ENCODE measurements at regions not wholly inside any gene's neighbourhood (a gene's known extent, or its start where the extent isn't known, plus 50 kb on each side); places are given as distances from the start of the nearest gene placed in this dataset.

DNA sequence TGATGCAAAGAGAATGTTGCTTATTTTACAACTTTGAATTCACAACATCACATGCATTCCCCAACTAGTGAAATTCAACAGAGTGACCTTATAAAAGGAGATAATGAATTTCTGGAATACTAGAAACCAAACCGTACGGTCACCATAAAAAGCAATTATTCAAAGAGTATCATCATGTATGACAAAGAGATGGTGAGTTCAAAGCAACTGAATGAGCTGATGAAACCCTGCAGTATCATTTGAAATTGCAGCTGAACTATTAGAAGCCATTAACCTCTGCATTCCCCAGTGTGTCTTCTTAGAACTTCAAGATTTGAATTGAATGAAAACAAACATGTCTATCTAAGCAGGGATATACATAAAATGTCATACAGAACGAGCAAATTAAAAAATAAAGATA, 172.4 kb downstream of the SLITRK2 start:
- no peak for TF ChIP-seq EP300 (IDR thresholded peaks at IDR 0.05; ENCODE audit: low read depth)
- TF ChIP-seq, protein P1, sequence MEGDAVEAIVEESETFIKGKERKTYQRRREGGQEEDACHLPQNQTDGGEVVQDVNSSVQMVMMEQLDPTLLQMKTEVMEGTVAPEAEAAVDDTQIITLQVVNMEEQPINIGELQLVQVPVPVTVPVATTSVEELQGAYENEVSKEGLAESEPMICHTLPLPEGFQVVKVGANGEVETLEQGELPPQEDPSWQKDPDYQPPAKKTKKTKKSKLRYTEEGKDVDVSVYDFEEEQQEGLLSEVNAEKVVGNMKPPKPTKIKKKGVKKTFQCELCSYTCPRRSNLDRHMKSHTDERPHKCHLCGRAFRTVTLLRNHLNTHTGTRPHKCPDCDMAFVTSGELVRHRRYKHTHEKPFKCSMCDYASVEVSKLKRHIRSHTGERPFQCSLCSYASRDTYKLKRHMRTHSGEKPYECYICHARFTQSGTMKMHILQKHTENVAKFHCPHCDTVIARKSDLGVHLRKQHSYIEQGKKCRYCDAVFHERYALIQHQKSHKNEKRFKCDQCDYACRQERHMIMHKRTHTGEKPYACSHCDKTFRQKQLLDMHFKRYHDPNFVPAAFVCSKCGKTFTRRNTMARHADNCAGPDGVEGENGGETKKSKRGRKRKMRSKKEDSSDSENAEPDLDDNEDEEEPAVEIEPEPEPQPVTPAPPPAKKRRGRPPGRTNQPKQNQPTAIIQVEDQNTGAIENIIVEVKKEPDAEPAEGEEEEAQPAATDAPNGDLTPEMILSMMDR (IDR thresholded peaks at IDR 0.05): no peak
- no peak for TF ChIP-seq POLR2A (IDR thresholded peaks at IDR 0.05)
- TF ChIP-seq POLR2AphosphoS5 (IDR thresholded peaks at IDR 0.05): no peak

All from transverse colon (tissue), 4 donors.